GM18511 (cell line): ENCODE measurements at regions not wholly inside any gene's neighbourhood (a gene's known extent, or its start where the extent isn't known, plus 50 kb on each side); places are given as distances from the start of the nearest gene placed in this dataset.

Experiments used
- ATAC-seq: cut with Tn5 transposase; IDR thresholded peaks from one replicate; pipeline ENCODE4 v1.9.1; 2021; ENCODE audit warnings: mild to moderate bottlenecking, moderate library complexity; ENCODE audit not compliant: unreplicated experiment

- peak; percentile 68 for ATAC-seq
These were observed 114.5 kb upstream of the GSE1 start for GRCh38 chr16:85498607-85499006.

- ATAC-seq: no peak
These were observed 112.9 kb upstream of the GSE1 start for GRCh38 chr16:85500220-85500619.

GRCh38 chr16:85501900-85502299 is 111.2 kb upstream of the GSE1 start:
- ATAC-seq: no peak

- ATAC-seq: no peak
These were observed 110.8 kb upstream of the GSE1 start for GRCh38 chr16:85502357-85502756.

GRCh38 chr16:85503679-85504231 is 109.4 kb upstream of the GSE1 start:
- no peak for ATAC-seq

GRCh38 chr16:85504242-85504641 is 108.9 kb upstream of the GSE1 start:
- no peak for ATAC-seq

- ATAC-seq: no peak
These were observed 107.1 kb upstream of the GSE1 start for GRCh38 chr16:85505794-85506634.

GRCh38 chr16:85506635-85506911 is 106.5 kb upstream of the GSE1 start:
- ATAC-seq: no peak

- ATAC-seq: no peak
These were observed 105.8 kb upstream of the GSE1 start for GRCh38 chr16:85507342-85507741.

GRCh38 chr16:85508388-85508787 is 104.7 kb upstream of the GSE1 start:
- ATAC-seq: no peak

GRCh38 chr16:85508993-85509392 is 104.1 kb upstream of the GSE1 start:
- ATAC-seq: no peak

- no peak for ATAC-seq
These were observed 103.0 kb upstream of the GSE1 start for GRCh38 chr16:85510041-85510659.

GRCh38 chr16:85511938-85512807 is 100.9 kb upstream of the GSE1 start:
- no peak for ATAC-seq

GRCh38 chr16:85512808-85513115 is 100.4 kb upstream of the GSE1 start:
- ATAC-seq: no peak

- no peak for ATAC-seq
These were observed 99.9 kb upstream of the GSE1 start for GRCh38 chr16:85513180-85513579.

GRCh38 chr16:85513649-85514048 is 99.5 kb upstream of the GSE1 start:
- no peak for ATAC-seq

- no peak for ATAC-seq
These were observed 98.9 kb upstream of the GSE1 start for GRCh38 chr16:85514295-85514597.

- ATAC-seq: no peak
These were observed 98.4 kb upstream of the GSE1 start for GRCh38 chr16:85514598-85515318.

- ATAC-seq: no peak
These were observed 97.8 kb upstream of the GSE1 start for GRCh38 chr16:85515319-85515745.

- ATAC-seq: no peak
These were observed 97.2 kb upstream of the GSE1 start for GRCh38 chr16:85515830-85516397.

- no peak for ATAC-seq
These were observed 96.0 kb upstream of the GSE1 start for GRCh38 chr16:85517154-85517553.
